Stimulated activated CD4-positive, alpha-beta T cell treated with anti-CD3 and anti-CD28 coated beads, Interleukin-12 subunit alpha, Interleukin-12 subunit beta, amount 100 ng/mL, for 24 hours (primary cell): ENCODE measurements at regions not wholly inside any gene's neighbourhood (a gene's known extent, or its start where the extent isn't known, plus 50 kb on each side); places are given as distances from the start of the nearest gene placed in this dataset.

Experiments used
- DNase-seq, 2 experiments: peaks; one replicate each; pipeline ENCODE4 v3.0.0-alpha.2; 2020; ENCODE audit warnings: low read depth in 2 of 2

GRCh38 chr2:2993172-2993692 is 384.4 kb downstream of the EIPR1 start:
- no peak for DNase-seq

GRCh38 chr2:2992634-2993033 is 385.0 kb downstream of the EIPR1 start:
- no peak for DNase-seq

- DNase-seq = no peak
Measured at GRCh38 chr2:2985020-2985419, 392.6 kb downstream of the EIPR1 start.

GRCh38 chr2:2981000-2981399 is 396.6 kb downstream of the EIPR1 start:
- no peak for DNase-seq

- no peak for DNase-seq
Measured at GRCh38 chr2:2974982-2975381, 402.6 kb downstream of the EIPR1 start.

- DNase-seq = no peak
Measured at GRCh38 chr2:2960441-2961133, 417.0 kb downstream of the EIPR1 start.

GRCh38 chr2:2950403-2950952 is 427.1 kb downstream of the EIPR1 start:
- DNase-seq = no peak

- no peak for DNase-seq
Measured at GRCh38 chr2:2947406-2947805, 430.2 kb downstream of the EIPR1 start.

- no peak for DNase-seq
Measured at GRCh38 chr2:2942906-2943305, 434.7 kb downstream of the EIPR1 start.

- DNase-seq = no peak
Measured at GRCh38 chr2:2942225-2942624, 435.4 kb downstream of the EIPR1 start.

GRCh38 chr2:2941205-2941604 is 436.4 kb downstream of the EIPR1 start:
- DNase-seq = no peak

- no peak for DNase-seq
Measured at GRCh38 chr2:2940702-2941101, 436.9 kb downstream of the EIPR1 start.

GRCh38 chr2:2940061-2940460 is 437.6 kb downstream of the EIPR1 start:
- DNase-seq = no peak

- DNase-seq = no peak
Measured at GRCh38 chr2:2939078-2939795, 438.4 kb downstream of the EIPR1 start.

GRCh38 chr2:2938481-2938880 is 439.1 kb downstream of the EIPR1 start:
- no peak for DNase-seq

GRCh38 chr2:2935445-2936149 is 442.0 kb downstream of the EIPR1 start:
- no peak for DNase-seq

GRCh38 chr2:2933426-2933825 is 444.2 kb downstream of the EIPR1 start:
- no peak for DNase-seq

GRCh38 chr2:2932692-2933305 is 444.8 kb downstream of the EIPR1 start:
- DNase-seq = no peak

- DNase-seq = no peak
Measured at GRCh38 chr2:2932189-2932588, 445.4 kb downstream of the EIPR1 start.

GRCh38 chr2:2931318-2932075 is 446.1 kb downstream of the EIPR1 start:
- no peak for DNase-seq

GRCh38 chr2:2930841-2931240 is 446.8 kb downstream of the EIPR1 start:
- DNase-seq = no peak
